PC-9 (cell line): ENCODE measurements at regions not wholly inside any gene's neighbourhood (a gene's known extent, or its start where the extent isn't known, plus 50 kb on each side); places are given as distances from the start of the nearest gene placed in this dataset.

ENCODE experiments used
- BruUV-seq: library from RNA; stranded (reverse); fragments of 400-500 nt; replicated peaks from 2 replicates; lab custom pipeline; 2021; lab: Mats Ljungman, UMichigan
- CTCF ChIA-PET: fragments of 300-600 bp; sonication (Branson Sonifier 250); formaldehyde crosslinking; loops from one replicate; lab custom pipeline; 2022; ENCODE audit warnings: antibody characterized with exemption; lab: Charles Lee
- POLR2A ChIA-PET: fragments of 300-600 bp; sonication (Branson Sonifier 250); formaldehyde crosslinking; loops from one replicate; lab custom pipeline; 2022; ENCODE audit warnings: antibody characterized with exemption; ENCODE audit not compliant: unreplicated experiment; lab: Charles Lee
- DNase-seq, 2 experiments: peaks; one replicate each; pipeline versions ENCODE4 v3.0.0 to v3.0.0-alpha.2; 2015 to 2022; ENCODE audit warnings: mixed read lengths in 1 of 2
- H2AFZ ChIP-seq: fragments of 200-600 bp; sonication (generic); 2 replicates; pipeline ENCODE4 v1.8.1; 2017; ENCODE audit warnings: antibody characterized with exemption
- H3F3A ChIP-seq: fragments of 200-600 bp; sonication (generic); 2 replicates; pipeline ENCODE4 v1.8.1; 2017; ENCODE audit warnings: antibody characterized with exemption, mild to moderate bottlenecking, low read depth; ENCODE audit not compliant: insufficient read depth
- H3K27ac ChIP-seq: fragments of 200-600 bp; sonication (generic); 2 replicates; pipeline ENCODE4 v1.6.1; 2016; ENCODE audit warnings: mixed run types
- H3K27me3 ChIP-seq: fragments of 200-600 bp; sonication (generic); 2 replicates; pipeline ENCODE4 v1.6.1; 2016; ENCODE audit warnings: low read depth, mixed run types; ENCODE audit not compliant: insufficient read depth
- H3K36me3 ChIP-seq: fragments of 200-600 bp; sonication (generic); 2 replicates; pipeline ENCODE4 v1.6.1; 2016; ENCODE audit warnings: low read depth, mixed run types
- H3K4me1 ChIP-seq: fragments of 200-600 bp; sonication (generic); replicated peaks from 2 replicates; pipeline ENCODE4 v1.6.1; 2016; ENCODE audit warnings: mixed run types; ENCODE audit not compliant: insufficient read depth
- H3K4me2 ChIP-seq: fragments of 200-600 bp; sonication (generic); 2 replicates; pipeline ENCODE4 v1.6.1; 2017; ENCODE audit warnings: mixed run types
- H3K4me3 ChIP-seq: fragments of 200-600 bp; sonication (generic); 2 replicates; pipeline ENCODE4 v1.6.1; 2016; ENCODE audit warnings: mixed run types
- H3K79me2 ChIP-seq: fragments of 200-600 bp; sonication (generic); 2 replicates; pipeline ENCODE4 v1.6.1; 2017; ENCODE audit warnings: low read depth, mixed run types
- H3K9me2 ChIP-seq: fragments of 200-600 bp; sonication (generic); 2 replicates; pipeline ENCODE4 v1.8.1; 2017; ENCODE audit warnings: mild to moderate bottlenecking; ENCODE audit not compliant: insufficient read depth
- H3K9me3 ChIP-seq: fragments of 200-600 bp; sonication (generic); 2 replicates; pipeline ENCODE4 v1.8.1; 2016; ENCODE audit warnings: low read depth; ENCODE audit not compliant: insufficient read depth
- H4K20me1 ChIP-seq: fragments of 200-600 bp; sonication (generic); 2 replicates; pipeline ENCODE4 v1.8.1; 2017; ENCODE audit not compliant: insufficient read depth
- CTCF ChIP-seq: fragments of 200-600 bp; sonication (generic); conservative IDR thresholded peaks from 2 replicates; pipeline ENCODE4 v1.6.1; 2017; ENCODE audit warnings: mixed run types, antibody characterized with exemption, mild to moderate bottlenecking, moderate library complexity
- EZH2 ChIP-seq: fragments of 200-600 bp; sonication (generic); IDR thresholded peaks from 2 replicates; pipeline ENCODE4 v1.8.0; 2017; ENCODE audit warnings: antibody characterized with exemption, low read depth
- intact Hi-C: fragments of 100-400 bp; cut with micrococcal nuclease; formaldehyde crosslinking; loops from one replicate; pipeline ENCODE4 v1.10.0; 2022; ENCODE audit not compliant: unreplicated experiment

DNA sequence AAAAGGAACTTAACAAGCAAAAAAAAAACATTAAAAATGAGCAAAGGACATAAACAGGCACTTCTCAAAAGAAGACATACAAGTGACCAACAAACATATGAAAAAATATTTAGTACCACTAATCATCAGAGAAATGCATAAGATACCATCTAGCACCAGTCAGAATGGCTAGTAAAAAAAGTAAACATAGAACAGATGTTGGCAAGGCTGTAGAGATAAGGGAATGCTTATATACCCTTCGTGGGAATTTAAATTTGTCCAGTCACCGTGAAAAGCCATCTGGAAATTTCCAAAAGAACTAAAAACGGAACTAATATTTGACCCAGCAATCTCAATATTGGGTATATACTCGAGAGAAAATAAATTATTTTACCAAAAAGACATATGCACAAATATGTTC lies 1751.3 kb upstream of the LRRTM1 start:
- TF ChIP-seq CTCF (no peak), EZH2 (no peak)
- no peaks in the 10 kb centered on the region for H3K27me3 ChIP-seq
- H2AFZ ChIP-seq, result no peak overlapping the region
- CTCF ChIA-PET, result no interaction called here
- POLR2A ChIA-PET, result no interaction called here
- no peak overlapping the region for H3K4me2 ChIP-seq
- H3K9me3 ChIP-seq, result no peaks in the 10 kb centered on the region
- no peaks in the 10 kb centered on the region for H3K79me2 ChIP-seq
- H3K27ac ChIP-seq, result no peak overlapping the region
- no peaks in the 10 kb centered on the region for H3K36me3 ChIP-seq
- intact Hi-C loops, result no loop called here
- no peak for DNase-seq
- no peaks in the 10 kb centered on the region for H3K9me2 ChIP-seq
- H3F3A ChIP-seq, result no peaks in the 10 kb centered on the region
- no TSS peak for BruUV-seq
- H3K4me3 ChIP-seq, result no peak overlapping the region
- no peaks in the 10 kb centered on the region; the same call in 1 of the 2 replicates for H4K20me1 ChIP-seq
- no peaks in the 10 kb centered on the region for H3K4me1 ChIP-seq

- POLR2A ChIA-PET, result no interaction called here
- Histone ChIP-seq H3K4me2 (no peak overlapping the region), H3F3A (no peaks in the 10 kb centered on the region), H2AFZ (no peak overlapping the region), H3K4me1 (no peaks in the 10 kb centered on the region), H3K4me3 (no peak overlapping the region), H4K20me1 (no peaks in the 10 kb centered on the region), H3K27me3 (no peaks in the 10 kb centered on the region), H3K79me2 (no peaks in the 10 kb centered on the region), H3K9me3 (no peaks in the 10 kb centered on the region), H3K27ac (no peak overlapping the region), H3K36me3 (no peaks in the 10 kb centered on the region), H3K9me2 (no peaks in the 10 kb centered on the region)
- no TSS peak for BruUV-seq
- CTCF ChIA-PET, result no interaction called here
- no peak for DNase-seq
- intact Hi-C loops, result no loop called here
- TF ChIP-seq CTCF (no peak), EZH2 (no peak)
Measured at GRCh38 chr2:82043867-82044266, 1739.3 kb upstream of the LRRTM1 start.

GRCh38 chr2:82027921-82028615 lies 1723.5 kb upstream of the LRRTM1 start:
- BruUV-seq, result no TSS peak
- no peak for TF ChIP-seq CTCF
- no peak for TF ChIP-seq EZH2
- no peak overlapping the region for H3K4me3 ChIP-seq
- DNase-seq, result no peak
- no peaks in the 10 kb centered on the region for H3F3A ChIP-seq
- H3K27me3 ChIP-seq, result no peaks in the 10 kb centered on the region
- intact Hi-C loops, result no loop called here
- no peak overlapping the region for H2AFZ ChIP-seq
- CTCF ChIA-PET, result no interaction called here
- POLR2A ChIA-PET, result no interaction called here
- H3K27ac ChIP-seq, result no peak overlapping the region
- no peaks in the 10 kb centered on the region for H3K9me2 ChIP-seq
- no peaks in the 10 kb centered on the region for H3K4me1 ChIP-seq
- no peaks in the 10 kb centered on the region for H3K36me3 ChIP-seq
- H3K4me2 ChIP-seq, result no peak overlapping the region
- no peaks in the 10 kb centered on the region for H3K79me2 ChIP-seq
- no peaks in the 10 kb centered on the region for H3K9me3 ChIP-seq
- no peaks in the 10 kb centered on the region for H4K20me1 ChIP-seq
